ENCODE measurements at regions not wholly inside any gene's neighbourhood (a gene's known extent, or its start where the extent isn't known, plus 50 kb on each side); places are given as distances from the start of the nearest gene placed in this dataset.

GRCh38 chr9:30116673-30117217, 2267.7 kb upstream of the ACO1 start:
- DNase-seq = no peak

DNA sequence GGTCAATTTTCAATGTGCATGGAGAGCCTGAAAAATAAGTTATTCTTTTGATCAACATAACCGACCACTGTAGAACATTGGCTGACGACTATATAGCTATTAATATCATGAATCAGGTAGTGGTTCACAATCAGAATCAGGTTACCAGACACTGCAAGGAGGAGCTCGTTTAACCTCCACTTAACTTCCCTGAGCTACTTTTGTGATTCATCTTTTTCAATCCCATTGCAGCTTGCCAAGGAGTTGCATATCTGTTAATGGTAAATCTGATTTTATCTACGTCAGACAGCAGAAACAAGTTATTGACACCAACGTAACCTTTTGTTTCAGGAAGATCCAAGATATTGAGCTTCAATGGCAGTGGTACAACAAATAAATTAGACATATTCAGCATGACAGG, 2263.8 kb upstream of the ACO1 start:
- DNase-seq = no peak

GRCh38 chr9:30121611-30122010, 2262.8 kb upstream of the ACO1 start:
- no peak for DNase-seq

DNA sequence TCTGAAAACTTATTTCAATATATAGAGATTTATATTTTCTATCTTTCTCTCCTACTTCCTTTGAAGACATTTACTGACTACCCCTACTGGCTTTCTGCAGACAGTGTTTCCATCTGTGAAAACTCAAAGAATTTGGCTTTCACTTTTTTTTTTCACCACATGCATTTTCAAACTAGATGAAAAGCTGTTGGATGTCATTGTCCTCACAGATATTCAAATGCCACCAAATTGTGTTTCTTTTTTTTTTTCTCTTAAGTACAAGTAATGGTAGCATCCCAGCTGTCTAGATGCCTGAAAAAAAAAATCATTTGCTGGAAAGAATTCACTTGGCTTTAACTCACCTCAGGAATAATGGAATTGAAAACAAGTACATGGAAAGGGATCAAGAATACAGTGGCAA, 2258.6 kb upstream of the ACO1 start:
- DNase-seq = no peak

DNA sequence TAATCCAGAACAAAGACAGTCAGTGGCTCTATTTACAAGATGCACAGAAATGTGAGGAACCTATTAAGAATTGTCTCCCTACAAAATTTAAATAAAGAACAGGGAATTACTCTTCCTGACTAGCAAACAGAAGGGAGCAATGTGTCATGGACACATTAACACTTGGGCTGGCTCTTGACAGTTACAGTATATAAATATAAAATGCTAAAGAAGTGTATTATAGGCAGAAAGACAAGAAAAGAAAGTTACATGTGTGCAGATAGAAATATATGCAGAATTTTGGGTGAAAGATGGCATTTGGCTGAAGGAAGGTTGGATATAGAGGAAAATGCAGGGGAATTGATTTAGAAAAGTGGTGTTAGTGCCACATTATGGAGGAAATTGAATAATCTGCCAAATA, 2257.1 kb upstream of the ACO1 start:
- DNase-seq = no peak

DNA sequence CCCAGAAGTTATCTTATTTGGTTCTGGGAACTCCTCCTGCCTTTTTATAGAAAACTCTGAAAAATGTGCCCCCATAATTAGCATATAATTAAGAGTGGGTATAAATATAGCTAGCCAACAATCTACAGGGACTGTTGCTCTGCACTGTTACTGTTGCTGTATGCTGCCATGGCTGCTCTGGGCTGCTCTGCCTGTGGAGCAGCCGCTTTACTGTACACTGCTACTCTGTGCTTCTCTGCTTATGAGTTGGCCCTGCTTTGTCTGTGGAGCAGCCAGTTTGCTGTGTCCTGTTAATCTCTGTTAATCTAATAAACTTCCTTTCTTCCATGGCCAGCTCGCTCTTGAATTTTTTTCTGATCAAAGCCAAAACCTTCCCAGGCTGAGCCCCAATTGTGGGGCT, 2244.0 kb upstream of the ACO1 start:
- DNase-seq = no peak

- no peak for DNase-seq
Observed at GRCh38 chr9:30160570-30160969, 2223.9 kb upstream of the ACO1 start.

- DNase-seq = no peak
Observed at GRCh38 chr9:30172206-30172605, 2212.2 kb upstream of the ACO1 start.

DNA sequence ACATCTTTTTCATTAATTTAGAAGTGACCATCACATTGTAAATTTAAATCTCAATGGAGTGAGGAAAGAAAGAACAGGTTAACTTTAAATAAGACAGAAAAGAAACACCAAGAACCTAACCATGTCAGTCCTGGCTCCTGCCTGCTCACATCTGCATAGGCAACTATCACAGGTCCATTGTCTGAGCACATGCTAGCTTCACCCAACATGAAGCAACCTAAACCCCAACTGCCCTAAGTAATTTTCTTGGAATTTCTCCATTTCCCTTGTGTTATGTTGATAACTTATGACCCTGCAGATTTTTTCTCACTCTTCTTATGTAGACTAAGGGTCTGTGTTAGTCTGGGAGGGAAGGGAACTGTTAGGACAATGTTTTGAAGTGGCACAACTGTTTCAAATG, 2205.8 kb upstream of the ACO1 start:
- DNase-seq = no peak

DNA sequence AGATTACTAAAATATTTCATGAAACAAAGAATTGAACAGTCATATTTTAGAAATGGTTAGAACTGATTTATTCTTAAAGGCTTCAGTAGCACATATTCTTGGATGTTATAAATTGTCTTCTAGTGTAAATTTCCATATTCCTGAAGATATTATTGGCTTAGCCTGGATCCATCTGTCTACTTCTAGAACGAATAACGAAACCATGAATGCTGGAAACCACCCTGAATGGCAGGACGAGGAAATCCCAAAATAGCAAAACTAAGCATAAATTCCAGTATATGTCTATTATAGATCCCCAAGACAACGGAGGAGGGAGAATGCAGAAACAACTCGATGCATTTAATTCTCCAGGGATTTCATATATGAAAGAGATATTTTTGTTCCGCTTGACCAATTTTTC, 2191.0 kb upstream of the ACO1 start:
- DNase-seq = no peak

DNA sequence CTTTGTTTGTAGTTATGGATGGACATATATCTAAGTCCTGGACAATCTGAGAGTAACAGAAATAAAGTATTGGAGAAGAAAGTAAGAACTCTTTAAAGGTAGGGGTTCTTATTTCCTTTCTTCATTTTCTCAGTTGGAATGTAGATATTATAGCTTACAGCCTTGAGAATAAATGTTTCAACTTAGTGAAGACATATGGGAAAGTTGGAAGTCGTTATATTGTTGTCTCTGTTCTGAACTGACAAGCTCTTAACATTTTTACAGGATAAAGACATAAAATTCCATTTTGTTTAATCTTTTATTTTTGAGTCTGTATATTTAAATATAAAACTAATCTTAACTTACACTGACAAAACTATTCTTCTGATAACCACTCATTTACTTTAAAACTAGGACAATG, 2187.5 kb upstream of the ACO1 start:
- DNase-seq = no peak

DNA sequence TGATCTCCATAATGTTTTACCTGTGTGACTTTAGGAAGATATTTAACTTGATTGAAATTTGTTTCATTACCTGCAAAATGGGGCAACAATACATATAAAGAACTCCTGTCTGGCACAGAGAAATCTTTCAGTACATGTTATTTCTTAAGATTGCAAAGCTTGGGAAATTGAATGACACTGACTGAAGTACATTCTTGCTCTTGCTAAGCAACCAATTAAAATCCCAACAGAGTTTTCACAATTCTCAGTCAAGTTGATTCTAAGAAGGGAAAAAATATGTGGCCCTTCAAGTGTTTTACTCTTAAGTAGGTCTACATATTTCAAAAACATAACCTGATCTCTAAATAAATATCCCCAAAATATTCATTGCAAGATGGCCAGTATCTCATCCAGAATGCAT, 2187.0 kb upstream of the ACO1 start:
- no peak for DNase-seq

GRCh38 chr9:30197954-30198353, 2186.5 kb upstream of the ACO1 start:
- no peak for DNase-seq

GRCh38 chr9:30198463-30199309, 2185.8 kb upstream of the ACO1 start:
- no peak for DNase-seq

DNA sequence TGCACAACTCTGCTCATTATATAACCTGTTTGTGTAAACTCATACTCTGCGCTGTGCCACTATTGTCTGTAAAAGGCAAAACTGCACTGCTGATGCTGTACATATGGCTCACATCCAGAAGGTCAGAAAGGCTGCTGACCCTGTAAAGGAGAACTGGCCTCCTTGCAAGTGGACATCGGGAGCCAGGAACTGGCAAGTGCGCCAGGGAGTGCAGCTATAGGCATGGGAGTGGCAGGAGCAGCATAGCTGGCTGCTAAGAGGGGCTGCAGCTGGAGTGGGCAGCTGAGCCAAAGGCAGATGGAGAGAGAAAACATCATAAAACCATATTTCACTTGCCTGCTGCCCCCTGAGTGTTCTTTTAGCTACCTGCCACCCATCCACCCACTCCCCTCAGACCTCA, 2183.4 kb upstream of the ACO1 start:
- no peak for DNase-seq

- DNase-seq = no peak
Observed at GRCh38 chr9:30235068-30235467, 2149.4 kb upstream of the ACO1 start.

DNA sequence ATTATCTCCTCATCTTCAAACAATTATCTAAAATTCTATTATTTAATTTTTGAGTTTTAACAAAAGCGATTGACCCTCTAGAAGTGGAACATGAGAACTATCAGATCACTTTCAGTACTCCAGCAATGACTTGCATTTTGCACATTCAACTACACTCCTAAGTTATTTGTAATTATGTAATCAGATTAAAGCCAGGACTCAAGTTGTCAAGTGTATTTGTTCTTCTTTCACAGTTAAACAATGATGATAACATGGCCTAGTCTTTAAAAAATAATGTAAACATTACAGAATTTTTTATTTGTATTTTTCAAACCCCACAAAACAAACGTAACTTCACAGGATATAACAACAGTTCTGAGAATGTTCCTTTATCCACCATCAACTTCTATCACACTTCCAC, 2148.9 kb upstream of the ACO1 start:
- no peak for DNase-seq

DNA sequence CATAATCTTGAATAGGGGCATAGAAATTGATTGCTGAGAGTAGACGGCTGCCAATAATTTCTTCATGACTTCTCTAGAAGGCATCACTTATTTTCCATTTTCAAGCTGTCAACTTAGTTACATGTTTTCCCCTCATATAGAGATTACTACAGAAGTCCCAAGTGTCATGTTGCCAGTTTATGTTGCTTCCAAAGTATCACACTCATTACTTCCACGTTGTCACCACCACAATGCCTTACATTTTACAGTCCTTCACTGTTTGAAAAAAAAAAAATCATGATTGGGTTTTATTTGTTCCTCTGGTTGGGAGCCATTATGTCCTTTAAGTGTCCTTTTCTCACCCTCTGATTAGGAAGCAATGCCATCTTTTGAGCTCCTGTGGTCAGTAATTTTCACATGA, 2144.6 kb upstream of the ACO1 start:
- DNase-seq = no peak

DNA sequence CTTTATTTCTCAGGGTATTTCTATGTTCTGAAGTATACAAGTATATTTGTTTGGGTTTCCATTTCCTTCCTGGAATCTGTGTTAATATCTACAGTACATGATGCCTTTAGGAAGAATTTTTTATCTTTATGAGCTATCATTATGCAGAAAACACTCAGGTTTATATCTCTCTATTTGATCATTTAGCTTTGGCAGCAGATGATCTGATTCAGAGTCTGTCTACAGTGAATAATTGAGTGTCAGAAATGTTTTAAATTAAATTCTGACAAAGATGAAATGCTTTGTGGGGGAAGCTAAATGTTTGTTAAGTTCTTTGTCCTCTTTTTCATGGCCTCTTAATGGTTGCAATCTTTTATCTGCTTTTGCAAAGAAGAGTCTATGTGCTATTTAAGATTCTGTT, 2141.0 kb upstream of the ACO1 start:
- DNase-seq = no peak

DNA sequence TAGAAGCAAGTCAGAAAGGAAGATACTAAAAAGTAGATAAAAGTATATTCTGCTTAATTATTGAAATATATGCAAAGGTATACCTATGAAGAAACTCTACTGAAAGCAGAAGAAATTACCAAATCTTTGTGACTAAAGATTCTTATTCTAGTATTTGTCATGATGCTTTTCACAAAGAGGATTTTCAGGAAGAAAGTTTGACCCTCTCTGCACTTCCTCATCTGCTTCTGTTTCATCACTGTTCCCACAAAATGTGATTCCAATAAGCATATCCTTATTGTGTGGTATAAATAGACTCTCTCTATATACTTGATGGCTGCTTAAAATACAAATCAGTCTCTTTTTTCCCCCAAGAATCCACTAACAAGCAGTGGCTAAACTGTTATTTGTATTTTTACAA, 2139.6 kb upstream of the ACO1 start:
- DNase-seq = no peak

- DNase-seq = no peak
Observed at GRCh38 chr9:30250872-30251271, 2133.6 kb upstream of the ACO1 start.

GRCh38 chr9:30258094-30258493, 2126.3 kb upstream of the ACO1 start:
- no peak for DNase-seq

DNA sequence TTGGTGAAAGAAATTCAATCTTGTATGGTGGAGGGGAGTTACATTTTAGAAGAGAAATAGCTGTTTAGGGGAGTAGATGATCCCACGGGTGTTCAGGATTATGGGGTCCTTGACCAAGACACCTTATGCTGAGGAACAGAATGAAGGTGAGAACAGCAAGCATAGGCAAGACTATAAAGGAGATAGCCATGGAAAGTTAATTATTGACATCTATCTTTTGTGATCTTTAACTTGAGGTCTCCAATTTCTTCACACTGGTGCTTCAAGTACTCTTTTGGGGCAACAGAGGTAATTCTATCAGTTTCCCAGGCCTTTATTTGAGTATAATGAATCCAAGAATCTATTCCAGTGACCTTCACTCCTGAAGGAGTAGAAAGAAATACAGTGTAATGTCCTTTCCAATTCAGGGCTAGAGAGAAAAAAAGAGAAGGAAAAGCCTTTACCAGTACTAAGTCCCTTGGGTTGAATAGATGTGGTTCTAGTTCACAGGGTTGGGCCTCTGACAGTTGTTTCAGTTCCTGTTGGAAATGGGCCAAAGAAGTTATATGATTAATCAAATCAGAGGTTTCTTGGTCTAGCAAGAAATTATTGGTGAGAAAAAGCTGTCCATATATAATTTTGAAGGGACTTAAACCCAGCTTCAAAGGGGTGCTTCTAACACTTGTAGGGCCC, 2104.1 kb upstream of the ACO1 start:
- DNase-seq = no peak

GRCh38 chr9:30289435-30289834, 2095.0 kb upstream of the ACO1 start:
- no peak for DNase-seq
